ENCODE measurements at regions not wholly inside any gene's neighbourhood (a gene's known extent, or its start where the extent isn't known, plus 50 kb on each side); places are given as distances from the start of the nearest gene placed in this dataset.

GRCh38 chr11:109707411-109707810 is 285.4 kb downstream of the C11orf87 start:
- TF ChIP-seq ZNF384 (IDR thresholded peaks at IDR 0.05) (no peak), CTBP1 (IDR thresholded peaks at IDR 0.05; ENCODE audit: borderline replicate concordance) (no peak), SP1 (IDR thresholded peaks at IDR 0.05) (no peak), ARNT (IDR thresholded peaks at IDR 0.05) (no peak), TARDBP (IDR thresholded peaks at IDR 0.05) (no peak), SUZ12 (IDR thresholded peaks at IDR 0.05) (no peak), PKNOX1 (IDR thresholded peaks at IDR 0.05) (no peak)
